ENCODE measurements at regions not wholly inside any gene's neighbourhood (a gene's known extent, or its start where the extent isn't known, plus 50 kb on each side); places are given as distances from the start of the nearest gene placed in this dataset.

DNA sequence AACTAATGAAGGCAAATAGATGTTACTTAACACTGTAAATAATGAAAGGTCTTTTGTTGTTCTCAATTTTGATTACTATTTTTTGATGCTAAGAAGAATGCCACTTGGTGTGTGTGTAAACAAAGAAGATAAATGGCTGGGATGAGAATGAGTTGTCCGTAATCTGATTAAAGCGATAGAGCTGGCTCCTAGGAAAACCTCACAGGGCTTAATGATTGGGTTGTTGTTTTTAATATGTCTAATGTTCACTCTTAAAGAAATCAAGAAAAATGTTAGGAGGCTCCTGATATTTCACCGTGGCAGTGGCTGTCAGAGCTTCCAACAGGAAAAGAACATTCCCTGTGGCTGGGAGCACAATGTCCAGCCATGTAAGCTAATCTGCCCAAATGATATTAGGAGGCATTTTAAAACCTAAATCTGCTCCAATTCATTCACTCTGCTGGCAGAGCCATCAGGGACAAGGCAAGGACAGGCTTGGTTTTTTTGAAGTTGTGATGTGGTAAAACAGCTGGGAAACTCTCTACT is 243.9 kb downstream of the SNX10 start:
- Histone ChIP-seq H3K27me3 (no peaks in the 10 kb centered on the region), H3K4me3 (no peak overlapping the region), H3K4me1 (no peaks in the 10 kb centered on the region), H3K9me3 (no peaks in the 10 kb centered on the region), H3K36me3 (no peaks in the 10 kb centered on the region), H3K27ac (no peak overlapping the region)
- intact Hi-C loops (cut with DNase I), result no loop called here
- TF ChIP-seq POLR2A (IDR thresholded peaks at IDR 0.05), result no peak
- TF ChIP-seq, protein P1, sequence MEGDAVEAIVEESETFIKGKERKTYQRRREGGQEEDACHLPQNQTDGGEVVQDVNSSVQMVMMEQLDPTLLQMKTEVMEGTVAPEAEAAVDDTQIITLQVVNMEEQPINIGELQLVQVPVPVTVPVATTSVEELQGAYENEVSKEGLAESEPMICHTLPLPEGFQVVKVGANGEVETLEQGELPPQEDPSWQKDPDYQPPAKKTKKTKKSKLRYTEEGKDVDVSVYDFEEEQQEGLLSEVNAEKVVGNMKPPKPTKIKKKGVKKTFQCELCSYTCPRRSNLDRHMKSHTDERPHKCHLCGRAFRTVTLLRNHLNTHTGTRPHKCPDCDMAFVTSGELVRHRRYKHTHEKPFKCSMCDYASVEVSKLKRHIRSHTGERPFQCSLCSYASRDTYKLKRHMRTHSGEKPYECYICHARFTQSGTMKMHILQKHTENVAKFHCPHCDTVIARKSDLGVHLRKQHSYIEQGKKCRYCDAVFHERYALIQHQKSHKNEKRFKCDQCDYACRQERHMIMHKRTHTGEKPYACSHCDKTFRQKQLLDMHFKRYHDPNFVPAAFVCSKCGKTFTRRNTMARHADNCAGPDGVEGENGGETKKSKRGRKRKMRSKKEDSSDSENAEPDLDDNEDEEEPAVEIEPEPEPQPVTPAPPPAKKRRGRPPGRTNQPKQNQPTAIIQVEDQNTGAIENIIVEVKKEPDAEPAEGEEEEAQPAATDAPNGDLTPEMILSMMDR (IDR thresholded peaks at IDR 0.05), result no peak
- no peak for TF ChIP-seq POLR2AphosphoS5 (IDR thresholded peaks at IDR 0.05; ENCODE audit: insufficient read depth in 1 of 2, low read depth in 1 of 2)
- DNase-seq (ENCODE audit: extremely low spot score in 2 of 2), result no peak

DNA sequence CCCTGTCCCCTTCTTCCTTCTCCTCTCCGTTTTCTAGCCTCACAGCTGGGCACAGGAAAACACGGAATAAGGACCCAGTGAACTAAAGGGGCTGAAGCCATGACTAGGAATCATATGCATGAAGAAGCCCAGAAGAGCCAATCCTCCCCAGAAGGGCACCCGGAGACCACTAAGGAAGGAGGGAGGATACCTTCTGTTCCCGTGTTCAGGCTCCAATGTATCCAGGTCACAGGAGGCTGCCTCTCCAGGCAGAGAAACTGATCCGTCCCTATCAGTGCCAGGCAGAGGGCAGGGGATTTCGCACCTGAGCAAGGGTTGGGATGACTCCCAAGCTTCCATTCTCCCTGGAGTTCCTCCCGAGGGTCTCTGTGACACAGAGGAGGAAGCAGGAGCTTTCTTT is 246.6 kb downstream of the SNX10 start:
- H3K36me3 ChIP-seq, result no peaks in the 10 kb centered on the region
- H3K27ac ChIP-seq, result no peak overlapping the region
- H3K9me3 ChIP-seq, result no peaks in the 10 kb centered on the region
- no peak overlapping the region for H3K4me3 ChIP-seq
- H3K27me3 ChIP-seq, result no peaks in the 10 kb centered on the region
- no peak for DNase-seq (ENCODE audit: extremely low spot score in 2 of 2)
- H3K4me1 ChIP-seq, result no peaks in the 10 kb centered on the region
- intact Hi-C loops (cut with DNase I), result no loop called here
- TF ChIP-seq, protein P1 (IDR thresholded peaks at IDR 0.05), result no peak
- TF ChIP-seq POLR2AphosphoS5 (IDR thresholded peaks at IDR 0.05; ENCODE audit: insufficient read depth in 1 of 2, low read depth in 1 of 2), result no peak

DNA sequence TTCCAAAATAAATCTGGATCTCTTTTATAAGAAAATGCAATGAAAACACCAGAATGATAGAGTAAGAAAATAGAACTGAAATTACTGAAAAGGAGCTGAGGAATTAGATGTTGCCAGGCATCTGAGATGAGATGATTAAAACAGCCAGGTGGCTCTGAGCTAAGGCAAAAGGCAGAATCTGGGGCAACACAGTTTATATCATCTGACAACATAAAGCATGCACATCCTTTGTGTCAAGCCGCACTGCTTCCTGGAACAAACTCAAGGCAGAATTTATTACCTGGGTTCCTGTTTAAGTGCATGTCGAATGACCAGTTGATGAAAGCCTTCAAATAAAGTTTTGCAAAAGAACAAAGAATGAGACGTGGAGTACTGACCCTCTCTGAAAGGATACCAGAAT is 247.0 kb downstream of the SNX10 start:
- Histone ChIP-seq H3K27ac (no peak overlapping the region), H3K4me1 (no peaks in the 10 kb centered on the region), H3K27me3 (no peaks in the 10 kb centered on the region), H3K36me3 (no peaks in the 10 kb centered on the region), H3K4me3 (no peak overlapping the region), H3K9me3 (no peaks in the 10 kb centered on the region)
- no peak for TF ChIP-seq POLR2A (IDR thresholded peaks at IDR 0.05)
- no peak for TF ChIP-seq POLR2AphosphoS5 (IDR thresholded peaks at IDR 0.05; ENCODE audit: insufficient read depth in 1 of 2, low read depth in 1 of 2)
- TF ChIP-seq, protein P1 (IDR thresholded peaks at IDR 0.05), result no peak
- intact Hi-C loops (cut with DNase I), result no loop called here
- no peak for DNase-seq (ENCODE audit: extremely low spot score in 2 of 2)

DNA sequence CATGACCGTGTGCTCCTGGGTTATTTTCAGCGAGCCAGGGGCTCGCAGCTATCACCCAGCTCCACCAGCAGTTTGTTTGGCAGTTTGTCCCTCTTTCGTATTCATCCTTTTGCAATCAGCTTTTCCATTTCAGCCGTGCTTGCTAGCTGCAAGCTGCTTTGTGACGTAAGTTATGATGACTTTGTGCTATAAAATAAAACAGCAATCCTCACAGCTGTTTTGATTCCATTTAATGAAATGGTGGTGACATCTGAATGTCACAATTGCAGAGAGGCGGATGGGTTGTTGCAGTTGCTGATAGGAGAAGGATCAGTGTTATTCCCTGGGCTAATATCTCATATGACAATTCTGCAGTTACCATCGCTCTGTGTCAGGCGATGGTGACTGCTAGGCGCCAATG is 251.7 kb downstream of the SNX10 start:
- Histone ChIP-seq H3K36me3 (no peaks in the 10 kb centered on the region), H3K9me3 (no peaks in the 10 kb centered on the region), H3K27me3 (no peaks in the 10 kb centered on the region), H3K4me1 (no peaks in the 10 kb centered on the region), H3K4me3 (no peak overlapping the region), H3K27ac (no peak overlapping the region)
- TF ChIP-seq POLR2AphosphoS5 (IDR thresholded peaks at IDR 0.05; ENCODE audit: insufficient read depth in 1 of 2, low read depth in 1 of 2) (no peak), POLR2A (IDR thresholded peaks at IDR 0.05) (no peak)
- intact Hi-C loops (cut with DNase I), result no loop called here
- DNase-seq (ENCODE audit: extremely low spot score in 2 of 2), result no peak

DNA sequence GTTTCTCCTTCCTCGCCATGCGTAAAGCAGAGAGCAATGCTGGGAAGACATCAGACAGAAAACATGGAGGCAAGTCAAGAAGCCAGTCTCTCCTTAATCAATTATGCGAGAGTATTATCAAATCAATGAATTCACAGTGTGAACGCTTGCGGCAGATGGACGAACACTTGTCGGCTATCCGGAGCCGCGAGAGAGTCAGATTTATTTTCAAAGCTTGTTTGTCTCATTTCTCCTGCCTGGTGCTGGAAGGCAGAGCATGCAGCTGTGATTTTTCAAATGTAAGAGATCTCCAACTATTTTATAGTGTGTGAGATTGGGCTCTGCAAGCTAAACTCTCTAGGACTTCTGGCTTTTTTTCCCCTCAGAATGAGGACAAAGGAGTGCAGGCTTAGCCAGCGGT is 252.3 kb downstream of the SNX10 start:
- Histone ChIP-seq H3K36me3 (no peaks in the 10 kb centered on the region), H3K4me3 (no peak overlapping the region), H3K4me1 (no peaks in the 10 kb centered on the region), H3K9me3 (no peaks in the 10 kb centered on the region), H3K27ac (no peak overlapping the region), H3K27me3 (no peaks in the 10 kb centered on the region)
- TF ChIP-seq, protein P1 (IDR thresholded peaks at IDR 0.05), result no peak
- no peak for TF ChIP-seq POLR2A (IDR thresholded peaks at IDR 0.05)
- no peak for TF ChIP-seq POLR2AphosphoS5 (IDR thresholded peaks at IDR 0.05; ENCODE audit: insufficient read depth in 1 of 2, low read depth in 1 of 2)
- no peak for DNase-seq (ENCODE audit: extremely low spot score in 2 of 2)
- intact Hi-C loops (cut with DNase I), result no loop called here

Measured in vagina (tissue), 2 donors.